ENCODE measurements at regions not wholly inside any gene's neighbourhood (a gene's known extent, or its start where the extent isn't known, plus 50 kb on each side); places are given as distances from the start of the nearest gene placed in this dataset.

DNA sequence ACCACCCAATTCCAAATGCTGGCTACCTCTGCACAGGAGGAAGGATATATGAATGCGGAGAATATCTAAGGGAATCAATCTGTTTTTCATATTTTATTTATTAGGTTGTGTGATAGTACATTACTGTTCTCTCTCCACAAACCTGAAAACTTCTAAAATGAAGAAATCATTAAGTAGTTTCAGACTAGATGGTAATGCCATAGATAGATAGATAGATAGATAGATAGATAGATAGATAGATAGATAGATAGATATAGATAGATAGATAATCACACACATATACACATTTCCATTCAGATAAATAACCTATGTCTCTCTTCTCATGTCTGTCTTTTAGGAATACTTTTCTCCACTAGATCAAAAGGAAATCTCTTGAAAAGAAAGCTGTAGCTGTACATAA, 126.1 kb upstream of the TSPAN8 start:
- TF ChIP-seq, protein P1, sequence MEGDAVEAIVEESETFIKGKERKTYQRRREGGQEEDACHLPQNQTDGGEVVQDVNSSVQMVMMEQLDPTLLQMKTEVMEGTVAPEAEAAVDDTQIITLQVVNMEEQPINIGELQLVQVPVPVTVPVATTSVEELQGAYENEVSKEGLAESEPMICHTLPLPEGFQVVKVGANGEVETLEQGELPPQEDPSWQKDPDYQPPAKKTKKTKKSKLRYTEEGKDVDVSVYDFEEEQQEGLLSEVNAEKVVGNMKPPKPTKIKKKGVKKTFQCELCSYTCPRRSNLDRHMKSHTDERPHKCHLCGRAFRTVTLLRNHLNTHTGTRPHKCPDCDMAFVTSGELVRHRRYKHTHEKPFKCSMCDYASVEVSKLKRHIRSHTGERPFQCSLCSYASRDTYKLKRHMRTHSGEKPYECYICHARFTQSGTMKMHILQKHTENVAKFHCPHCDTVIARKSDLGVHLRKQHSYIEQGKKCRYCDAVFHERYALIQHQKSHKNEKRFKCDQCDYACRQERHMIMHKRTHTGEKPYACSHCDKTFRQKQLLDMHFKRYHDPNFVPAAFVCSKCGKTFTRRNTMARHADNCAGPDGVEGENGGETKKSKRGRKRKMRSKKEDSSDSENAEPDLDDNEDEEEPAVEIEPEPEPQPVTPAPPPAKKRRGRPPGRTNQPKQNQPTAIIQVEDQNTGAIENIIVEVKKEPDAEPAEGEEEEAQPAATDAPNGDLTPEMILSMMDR (IDR thresholded peaks at IDR 0.05; ENCODE audit: insufficient read depth, low read depth, low read length) = no peak
- TF ChIP-seq EZH2 (IDR thresholded peaks at IDR 0.05; ENCODE audit: insufficient read depth, low read length) = no peak

Measured in astrocyte (in vitro differentiated cells and primary cell).